ENCODE measurements at regions not wholly inside any gene's neighbourhood (a gene's known extent, or its start where the extent isn't known, plus 50 kb on each side); places are given as distances from the start of the nearest gene placed in this dataset.

- TF ChIP-seq EZH2 (IDR thresholded peaks at IDR 0.05; ENCODE audit: borderline replicate concordance, low read length) (no peak), CTCF (conservative IDR thresholded peaks at IDR 0.05 in 1 of 2, IDR thresholded peaks at IDR 0.05 in 1 of 2; ENCODE audit: extremely low read depth in 1 of 2, insufficient read depth in 1 of 2, low read depth in 1 of 2, low read length in 2 of 2) (no peak)
These were observed 190.2 kb downstream of the INHBB start for GRCh38 chr2:120536141-120536540.
